ENCODE measurements at regions not wholly inside any gene's neighbourhood (a gene's known extent, or its start where the extent isn't known, plus 50 kb on each side); places are given as distances from the start of the nearest gene placed in this dataset.
"Not testable (repeated sequence)": the region's sequence is repeated elsewhere in the genome, so short reads cannot be mapped to it uniquely, and the experiment has no call there.

- intact Hi-C loops (cut with DNase I) = no loop called here
- TF ChIP-seq, protein P1, sequence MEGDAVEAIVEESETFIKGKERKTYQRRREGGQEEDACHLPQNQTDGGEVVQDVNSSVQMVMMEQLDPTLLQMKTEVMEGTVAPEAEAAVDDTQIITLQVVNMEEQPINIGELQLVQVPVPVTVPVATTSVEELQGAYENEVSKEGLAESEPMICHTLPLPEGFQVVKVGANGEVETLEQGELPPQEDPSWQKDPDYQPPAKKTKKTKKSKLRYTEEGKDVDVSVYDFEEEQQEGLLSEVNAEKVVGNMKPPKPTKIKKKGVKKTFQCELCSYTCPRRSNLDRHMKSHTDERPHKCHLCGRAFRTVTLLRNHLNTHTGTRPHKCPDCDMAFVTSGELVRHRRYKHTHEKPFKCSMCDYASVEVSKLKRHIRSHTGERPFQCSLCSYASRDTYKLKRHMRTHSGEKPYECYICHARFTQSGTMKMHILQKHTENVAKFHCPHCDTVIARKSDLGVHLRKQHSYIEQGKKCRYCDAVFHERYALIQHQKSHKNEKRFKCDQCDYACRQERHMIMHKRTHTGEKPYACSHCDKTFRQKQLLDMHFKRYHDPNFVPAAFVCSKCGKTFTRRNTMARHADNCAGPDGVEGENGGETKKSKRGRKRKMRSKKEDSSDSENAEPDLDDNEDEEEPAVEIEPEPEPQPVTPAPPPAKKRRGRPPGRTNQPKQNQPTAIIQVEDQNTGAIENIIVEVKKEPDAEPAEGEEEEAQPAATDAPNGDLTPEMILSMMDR (IDR thresholded peaks at IDR 0.05) = no peak
- Histone ChIP-seq H3K4me3 (no peak overlapping the region), H3K27me3 (no peaks in the 10 kb centered on the region), H3K27ac (no peak overlapping the region), H3K36me3 (no peaks in the 10 kb centered on the region), H3K4me1 (no peaks in the 10 kb centered on the region), H3K9me3 (no peaks in the 10 kb centered on the region)
- DNase-seq (no peak), ATAC-seq (no peak)
These were observed 115.6 kb upstream of the RNF32 start for GRCh38 chr7:156524818-156525597.

DNA sequence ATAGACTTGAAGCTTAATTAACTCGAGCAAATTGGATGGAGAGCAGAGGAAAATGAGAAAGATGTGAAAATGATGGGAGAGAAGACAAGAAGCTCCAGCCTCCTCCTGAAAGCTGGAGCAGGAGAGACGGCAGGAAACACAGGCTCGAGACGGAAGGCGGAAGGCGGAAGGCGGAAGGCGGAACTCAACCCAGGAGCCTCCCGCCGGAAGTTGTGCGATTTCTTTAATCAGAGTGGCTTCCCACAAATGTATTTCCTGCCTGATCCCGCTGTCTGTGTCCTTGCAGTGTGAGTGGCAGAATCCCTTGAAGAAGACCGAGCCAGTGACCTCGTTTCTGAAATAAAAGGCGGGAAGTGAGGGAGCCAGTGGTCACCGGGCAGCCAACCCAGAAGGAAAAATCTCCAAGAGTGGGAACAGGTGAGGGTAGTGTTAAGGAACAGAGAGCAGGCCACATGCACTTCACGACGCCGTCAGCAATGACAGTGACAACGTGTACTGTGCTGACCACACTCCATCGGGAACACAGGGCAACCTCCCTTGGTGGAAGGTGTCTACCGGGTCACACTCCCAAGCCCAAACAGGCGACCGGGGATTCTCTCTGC lies 117.0 kb upstream of the RNF32 start:
- Histone ChIP-seq H3K4me3 (no peak overlapping the region), H3K27ac (no peak overlapping the region), H3K4me1 (no peaks in the 10 kb centered on the region), H3K27me3 (no peaks in the 10 kb centered on the region), H3K36me3 (no peaks in the 10 kb centered on the region), H3K9me3 (no peaks in the 10 kb centered on the region)
- TF ChIP-seq, protein P1 (IDR thresholded peaks at IDR 0.05) = no peak
- DNase-seq = no peak
- no peak for ATAC-seq
- intact Hi-C loops (cut with DNase I) = no loop called here

GRCh38 chr7:156522801-156523200 lies 117.8 kb upstream of the RNF32 start:
- Histone ChIP-seq H3K36me3 (no peaks in the 10 kb centered on the region), H3K9me3 (no peaks in the 10 kb centered on the region), H3K4me3 (no peak overlapping the region), H3K27ac (no peak overlapping the region), H3K4me1 (no peaks in the 10 kb centered on the region), H3K27me3 (no peaks in the 10 kb centered on the region)
- DNase-seq = no peak
- no peak for ATAC-seq
- TF ChIP-seq, protein P1 (IDR thresholded peaks at IDR 0.05) = no peak
- intact Hi-C loops (cut with DNase I) = no loop called here

DNA sequence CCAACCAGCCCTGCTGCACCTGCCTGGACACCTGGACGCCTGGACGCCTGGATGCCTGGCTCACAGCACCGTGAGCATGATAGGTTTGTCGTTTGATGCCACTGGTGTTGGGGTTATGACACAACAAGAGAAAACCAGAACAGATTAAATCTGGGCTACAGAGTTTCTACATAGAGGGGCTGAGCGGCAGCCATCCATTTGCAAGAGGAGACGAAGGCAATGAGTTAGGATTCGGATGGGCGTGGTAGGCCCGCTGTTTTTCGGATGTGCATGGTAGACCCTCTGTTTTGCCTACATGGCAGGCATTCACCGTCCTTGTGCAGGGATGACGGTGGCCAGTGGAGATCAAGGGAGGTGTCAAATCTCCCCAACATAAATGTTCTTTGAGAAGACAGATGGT lies 121.5 kb upstream of the RNF32 start:
- intact Hi-C loops (cut with DNase I) = no loop called here
- Histone ChIP-seq H3K4me3 (no peak overlapping the region), H3K9me3 (no peaks in the 10 kb centered on the region), H3K27ac (no peak overlapping the region), H3K4me1 (no peaks in the 10 kb centered on the region), H3K27me3 (no peaks in the 10 kb centered on the region), H3K36me3 (no peaks in the 10 kb centered on the region)
- DNase-seq (peak in 1 of 4 donors; percentile 48), ATAC-seq (no peak)
- TF ChIP-seq, protein P1 (IDR thresholded peaks at IDR 0.05) = no peak

DNA sequence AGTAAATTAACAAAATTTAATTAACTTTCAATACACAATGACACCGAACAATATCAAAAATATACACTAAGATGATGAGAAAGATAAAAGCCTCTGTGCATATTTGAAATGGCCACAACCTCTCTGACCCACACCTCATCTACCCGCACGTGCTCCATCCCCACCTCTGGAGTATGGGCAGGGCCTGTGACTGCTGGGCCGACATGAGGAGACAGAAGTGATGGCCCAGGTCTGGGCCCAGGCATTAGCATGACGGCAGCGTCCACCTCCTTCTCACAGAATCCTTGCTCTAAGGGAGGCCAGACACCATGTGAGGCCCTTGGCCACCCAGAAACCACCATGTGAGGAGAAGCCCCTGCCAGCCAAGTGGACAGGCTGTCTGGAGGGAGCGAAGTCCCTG lies 122.1 kb upstream of the RNF32 start:
- ATAC-seq (no peak), DNase-seq (peak in 1 of 4 donors; percentile 62)
- H3K4me1 ChIP-seq = no peaks in the 10 kb centered on the region
- no peaks in the 10 kb centered on the region for H3K36me3 ChIP-seq
- TF ChIP-seq, protein P1 (IDR thresholded peaks at IDR 0.05) = no peak
- no peak overlapping the region for H3K4me3 ChIP-seq
- intact Hi-C loops (cut with DNase I) = no loop called here
- H3K27ac ChIP-seq = no peak overlapping the region
- no peaks in the 10 kb centered on the region for H3K9me3 ChIP-seq
- H3K27me3 ChIP-seq = no peaks in the 10 kb centered on the region

DNA sequence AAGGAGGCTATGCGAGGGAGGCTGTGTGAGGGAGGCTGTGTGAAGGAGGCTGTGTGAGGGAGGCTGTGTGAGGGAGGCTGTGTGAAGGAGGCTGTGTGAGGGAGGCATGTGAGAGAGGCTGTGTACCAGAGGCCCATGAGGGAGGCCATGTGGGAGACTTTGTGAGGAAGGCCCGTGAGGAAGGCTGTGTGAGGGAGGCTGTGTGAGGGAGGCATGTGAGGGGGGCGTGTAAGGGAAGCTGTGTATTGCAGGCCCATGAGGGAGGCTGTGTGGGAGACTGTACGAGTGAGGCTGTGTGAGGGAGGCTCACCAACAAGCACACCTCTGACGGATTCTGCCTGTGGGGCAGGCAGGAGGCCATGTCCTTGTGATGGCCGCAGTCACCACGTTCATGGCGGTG lies 122.7 kb upstream of the RNF32 start:
- H3K9me3 ChIP-seq; H3K4me1 ChIP-seq; ATAC-seq; H3K27ac ChIP-seq; DNase-seq; H3K36me3 ChIP-seq; H3K4me3 ChIP-seq; H3K27me3 ChIP-seq; intact Hi-C loops (cut with DNase I): not testable (repeated sequence)

All from left lung (tissue), 4 donors.